ENCODE measurements at regions not wholly inside any gene's neighbourhood (a gene's known extent, or its start where the extent isn't known, plus 50 kb on each side); places are given as distances from the start of the nearest gene placed in this dataset.

GRCh38 chr21:32122082-32122481 lies 156.8 kb downstream of the MIS18A start:
- intact Hi-C loops (cut with DNase I): no loop called here
- H3K4me1 ChIP-seq: no peaks in the 10 kb centered on the region
- no peaks in the 10 kb centered on the region for H3K9me3 ChIP-seq
- WGBS, 2 donors: 89 to 92% methylated on average over 2 of the region's 2 CpGs
- H3K27ac ChIP-seq: no peak overlapping the region
- H3K27me3 ChIP-seq: no peaks in the 10 kb centered on the region
- no peaks in the 10 kb centered on the region for H3K36me3 ChIP-seq
- H3K4me3 ChIP-seq (replicated peaks in 1 of 3): no peak overlapping the region
- TF ChIP-seq CTCF (IDR thresholded peaks at IDR 0.05) (no peak), POLR2A (IDR thresholded peaks at IDR 0.05) (no peak)
- no peak for DNase-seq

GRCh38 chr21:32120230-32120629 lies 158.6 kb downstream of the MIS18A start:
- TF ChIP-seq CTCF (IDR thresholded peaks at IDR 0.05) (no peak), POLR2A (IDR thresholded peaks at IDR 0.05) (no peak)
- Histone ChIP-seq H3K4me3 (replicated peaks in 1 of 3) (no peak overlapping the region), H3K27me3 (no peaks in the 10 kb centered on the region), H3K27ac (no peak overlapping the region), H3K9me3 (no peaks in the 10 kb centered on the region), H3K4me1 (no peaks in the 10 kb centered on the region), H3K36me3 (no peaks in the 10 kb centered on the region)
- DNase-seq: no peak
- WGBS, 2 donors: 85 to 88% methylated on average over 3 of the region's 3 CpGs
- intact Hi-C loops (cut with DNase I): no loop called here

- Histone ChIP-seq H3K27ac (no peak overlapping the region), H3K4me1 (no peaks in the 10 kb centered on the region), H3K27me3 (no peaks in the 10 kb centered on the region), H3K9me3 (no peaks in the 10 kb centered on the region), H3K36me3 (no peaks in the 10 kb centered on the region), H3K4me3 (replicated peaks in 1 of 3) (no peak overlapping the region)
- DNase-seq: no peak
- TF ChIP-seq POLR2A (IDR thresholded peaks at IDR 0.05): no peak
- 92 to 100% methylated on average over 1 of the region's 1 CpG for WGBS, 2 donors
- intact Hi-C loops (cut with DNase I): no loop called here
Observed at GRCh38 chr21:32119811-32120210, 159.0 kb downstream of the MIS18A start.

- intact Hi-C loops (cut with DNase I): no loop called here
- no peaks in the 10 kb centered on the region for H3K36me3 ChIP-seq
- DNase-seq: no peak
- no peaks in the 10 kb centered on the region for H3K9me3 ChIP-seq
- H3K4me3 ChIP-seq (replicated peaks in 1 of 3): no peak overlapping the region
- no peaks in the 10 kb centered on the region for H3K4me1 ChIP-seq
- no peaks in the 10 kb centered on the region for H3K27me3 ChIP-seq
- H3K27ac ChIP-seq: no peak overlapping the region
- TF ChIP-seq CTCF (IDR thresholded peaks at IDR 0.05): no peak
- no peak for TF ChIP-seq POLR2A (IDR thresholded peaks at IDR 0.05)
- WGBS, 2 donors: 60 to 85% methylated on average over 4 of the region's 4 CpGs
Observed at GRCh38 chr21:32119389-32119788, 159.5 kb downstream of the MIS18A start.

GRCh38 chr21:32114419-32115035 lies 164.3 kb downstream of the MIS18A start:
- H3K9me3 ChIP-seq: no peaks in the 10 kb centered on the region
- no peak for DNase-seq
- 60 to 68% methylated on average over 11 of the region's 11 CpGs for WGBS, 2 donors
- no peak overlapping the region for H3K27ac ChIP-seq
- no peak overlapping the region for H3K4me3 ChIP-seq (replicated peaks in 1 of 3)
- H3K27me3 ChIP-seq: no peaks in the 10 kb centered on the region
- TF ChIP-seq CTCF (IDR thresholded peaks at IDR 0.05) (no peak), POLR2A (IDR thresholded peaks at IDR 0.05) (no peak)
- H3K36me3 ChIP-seq: no peaks in the 10 kb centered on the region
- intact Hi-C loops (cut with DNase I): no loop called here
- H3K4me1 ChIP-seq: no peaks in the 10 kb centered on the region

- Histone ChIP-seq H3K27ac (no peak overlapping the region), H3K36me3 (no peaks in the 10 kb centered on the region), H3K27me3 (no peaks in the 10 kb centered on the region), H3K4me3 (replicated peaks in 1 of 3) (no peak overlapping the region), H3K9me3 (no peaks in the 10 kb centered on the region), H3K4me1 (no peaks in the 10 kb centered on the region)
- intact Hi-C loops (cut with DNase I): no loop called here
- DNase-seq: no peak
- TF ChIP-seq CTCF (IDR thresholded peaks at IDR 0.05) (no peak), POLR2A (IDR thresholded peaks at IDR 0.05) (no peak)
- WGBS, 2 donors: 87 to 89% methylated on average over 3 of the region's 3 CpGs
Observed at GRCh38 chr21:32113486-32113885, 165.4 kb downstream of the MIS18A start.
